Transverse colon (tissue), 4 donors: ENCODE measurements at regions not wholly inside any gene's neighbourhood (a gene's known extent, or its start where the extent isn't known, plus 50 kb on each side); places are given as distances from the start of the nearest gene placed in this dataset.

Experiments
- DNase-seq: peaks from one replicate; pipeline ENCODE4 v3.0.0-alpha.2; 2019
- H3K27ac ChIP-seq, 4 donors: fragments of 200-600 bp; sonication (generic); 2 replicates each; pipeline ENCODE4 v1.5.1; 2016 to 2018; ENCODE audit warnings: inconsistent platforms in 4 of 4
- H3K27me3 ChIP-seq: fragments of 200-600 bp; sonication (generic); 2 replicates; pipeline ENCODE4 v1.5.1; 2017; ENCODE audit warnings: inconsistent platforms
- H3K36me3 ChIP-seq, 4 donors: fragments of 200-600 bp; sonication (generic); 2 replicates each; pipeline ENCODE4 v1.5.1; 2017 to 2019; ENCODE audit warnings: inconsistent platforms in 4 of 4
- H3K4me1 ChIP-seq, 4 donors: fragments of 200-600 bp; sonication (generic); 2 replicates each; pipeline ENCODE4 v1.5.1; 2017 to 2020; ENCODE audit warnings: inconsistent platforms in 4 of 4
- H3K4me3 ChIP-seq, 4 donors: fragments of 200-600 bp; sonication (generic); 1 replicate in 1 of 4; 2 replicates in 3 of 4; pipeline versions ENCODE4 v1.5.1 to v1.6.1; 2017 to 2019; ENCODE audit warnings: inconsistent platforms in 4 of 4
- H3K9me3 ChIP-seq, 2 donors: fragments of 200-600 bp; sonication (generic); 2 replicates each; pipeline ENCODE4 v1.5.1; 2017 to 2019; ENCODE audit warnings: inconsistent platforms in 2 of 2
- EP300 ChIP-seq: sonication (generic); formaldehyde crosslinking; IDR thresholded peaks from one replicate; pipeline ENCODE4 v1.6.1; 2017; ENCODE audit warnings: antibody characterized with exemption, low read depth
- POLR2A ChIP-seq: fragments of 450-650 bp; IDR thresholded peaks from one replicate; pipeline ENCODE4 v1.6.1; 2016; ENCODE audit warnings: antibody characterized with exemption, mild to moderate bottlenecking, moderate library complexity
- POLR2AphosphoS5 ChIP-seq, 3 donors: sonication (generic); formaldehyde crosslinking; IDR thresholded peaks; one replicate each; pipeline ENCODE4 v1.6.1; 2016; ENCODE audit warnings: antibody characterized with exemption in 3 of 3
- WGBS, 2 donors: methylation state at CpG; one replicate each; pipeline ENCODE4 v1.1.5; 2018; ENCODE audit warnings: low coverage in 1 of 2; 5-methylcytosine and 5-hydroxymethylcytosine counted together
- in situ Hi-C, 4 donors: fragments of 200-750 bp; cut with MboI; loops; one replicate each; pipeline versions ENCODE4 v1.15.0 to v1.15.1; 2017; ENCODE audit warnings: low sequenced_read_pairs in 3 of 4, low pct_ligation_motif_present in 1 of 4, low pct_unique_long_range_greater_than_20kb in 1 of 4
- intact Hi-C: fragments of 100-400 bp; cut with DNase I; formaldehyde crosslinking; loops from one replicate; pipeline ENCODE4 v1.15.1; 2023; ENCODE audit warnings: low total_unique reads
- TF ChIP-seq, protein P1 (sequence below), 5 experiments: fragments of 200-600 bp in 3 of 5; fragments of 450-650 bp in 2 of 5; sonication (generic) in 3 of 5; IDR thresholded peaks; 1 replicate in 2 of 5; 2 replicates in 3 of 5; pipeline ENCODE4 v1.5.1; 2016 to 2017; ENCODE audit warnings: antibody characterized with exemption in 5 of 5, inconsistent platforms in 3 of 5, mild to moderate bottlenecking in 2 of 5, moderate library complexity in 1 of 5

DNA sequence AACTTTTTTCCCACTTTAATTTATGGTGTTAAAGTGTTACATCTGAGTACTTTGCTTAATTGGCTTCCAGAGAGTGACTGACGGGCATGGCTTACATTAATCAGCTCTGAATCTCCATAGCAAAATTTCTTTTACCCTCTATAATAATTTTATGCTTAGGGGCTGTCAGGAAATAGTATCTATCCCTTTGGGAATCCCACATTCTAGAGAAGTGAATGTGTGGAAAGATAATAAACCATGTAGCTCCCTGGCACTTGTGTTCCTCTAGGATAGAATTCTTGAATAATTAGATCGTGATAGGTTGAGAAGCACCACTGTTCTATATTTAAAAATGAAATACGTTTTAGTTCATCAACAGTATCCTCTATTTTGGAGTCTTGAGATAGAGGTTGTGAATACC lies 89.6 kb downstream of the DNAJB9 start:
- no peak for DNase-seq
- H3K36me3 ChIP-seq, result no peaks in the 10 kb centered on the region
- TF ChIP-seq EP300, result no peak
- no peak for TF ChIP-seq POLR2A
- TF ChIP-seq POLR2AphosphoS5 (IDR thresholded peaks at IDR 0.05), result no peak
- TF ChIP-seq, protein P1, sequence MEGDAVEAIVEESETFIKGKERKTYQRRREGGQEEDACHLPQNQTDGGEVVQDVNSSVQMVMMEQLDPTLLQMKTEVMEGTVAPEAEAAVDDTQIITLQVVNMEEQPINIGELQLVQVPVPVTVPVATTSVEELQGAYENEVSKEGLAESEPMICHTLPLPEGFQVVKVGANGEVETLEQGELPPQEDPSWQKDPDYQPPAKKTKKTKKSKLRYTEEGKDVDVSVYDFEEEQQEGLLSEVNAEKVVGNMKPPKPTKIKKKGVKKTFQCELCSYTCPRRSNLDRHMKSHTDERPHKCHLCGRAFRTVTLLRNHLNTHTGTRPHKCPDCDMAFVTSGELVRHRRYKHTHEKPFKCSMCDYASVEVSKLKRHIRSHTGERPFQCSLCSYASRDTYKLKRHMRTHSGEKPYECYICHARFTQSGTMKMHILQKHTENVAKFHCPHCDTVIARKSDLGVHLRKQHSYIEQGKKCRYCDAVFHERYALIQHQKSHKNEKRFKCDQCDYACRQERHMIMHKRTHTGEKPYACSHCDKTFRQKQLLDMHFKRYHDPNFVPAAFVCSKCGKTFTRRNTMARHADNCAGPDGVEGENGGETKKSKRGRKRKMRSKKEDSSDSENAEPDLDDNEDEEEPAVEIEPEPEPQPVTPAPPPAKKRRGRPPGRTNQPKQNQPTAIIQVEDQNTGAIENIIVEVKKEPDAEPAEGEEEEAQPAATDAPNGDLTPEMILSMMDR (IDR thresholded peaks at IDR 0.05), result no peak
- 57 to 61% methylated on average over 3 of the region's 3 CpGs for WGBS, 2 donors
- no peaks in the 10 kb centered on the region for H3K4me1 ChIP-seq
- intact Hi-C loops (no loop called here), in situ Hi-C loops (no loop called here)
- no peak overlapping the region for H3K4me3 ChIP-seq
- H3K27ac ChIP-seq, result no peak overlapping the region
- H3K27me3 ChIP-seq, result no peaks in the 10 kb centered on the region
- no peaks in the 10 kb centered on the region for H3K9me3 ChIP-seq

DNA sequence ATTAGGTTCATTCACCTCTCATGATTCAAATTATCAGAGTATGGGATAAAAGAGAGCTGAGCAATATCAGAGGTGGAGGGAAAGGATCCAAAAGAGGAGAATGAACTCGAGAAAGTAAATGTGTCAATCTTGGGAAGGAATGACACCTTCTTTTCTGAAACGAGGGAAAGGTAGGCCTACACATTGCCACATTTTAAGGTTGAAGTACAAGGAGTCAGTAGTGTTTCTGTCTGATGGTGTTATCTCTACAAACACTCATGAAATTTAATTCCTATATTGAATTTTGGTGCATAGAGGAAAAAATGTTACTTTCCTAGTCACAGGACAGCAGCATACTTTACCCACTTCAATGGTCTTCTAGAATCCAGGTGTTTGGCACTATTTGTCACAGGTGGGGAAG lies 90.2 kb downstream of the DNAJB9 start:
- Histone ChIP-seq H3K27me3 (no peaks in the 10 kb centered on the region), H3K27ac (no peak overlapping the region), H3K4me1 (no peaks in the 10 kb centered on the region), H3K36me3 (no peaks in the 10 kb centered on the region), H3K4me3 (no peak overlapping the region), H3K9me3 (no peaks in the 10 kb centered on the region)
- DNase-seq, result no peak
- TF ChIP-seq EP300 (no peak), POLR2A (no peak), POLR2AphosphoS5 (IDR thresholded peaks at IDR 0.05) (no peak)
- TF ChIP-seq, protein P1 (IDR thresholded peaks at IDR 0.05), result no peak
- WGBS, 2 donors, result 26 to 36% methylated on average over 2 of the region's 2 CpGs
- intact Hi-C loops (no loop called here), in situ Hi-C loops (no loop called here)

DNA sequence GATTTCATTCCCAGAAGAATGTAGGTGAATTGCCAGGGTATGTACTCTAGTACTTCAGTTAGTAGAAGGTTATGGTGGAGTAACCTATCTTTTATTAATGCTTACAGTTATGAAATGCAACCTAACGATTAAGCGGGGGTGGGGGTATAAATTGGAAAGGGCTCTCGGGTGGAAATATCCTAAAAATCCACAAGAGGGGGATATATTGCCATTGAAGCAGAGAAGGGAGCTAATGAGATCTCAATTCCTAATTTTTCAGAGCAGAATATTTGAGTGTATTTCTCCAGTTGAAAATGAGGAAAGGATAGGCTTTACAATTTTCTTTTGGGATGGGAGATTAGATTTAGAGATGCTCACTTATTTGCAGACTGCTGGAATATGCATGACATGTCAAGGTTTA lies 90.8 kb downstream of the DNAJB9 start:
- DNase-seq, result no peak
- intact Hi-C loops (no loop called here), in situ Hi-C loops (no loop called here)
- no peaks in the 10 kb centered on the region for H3K4me1 ChIP-seq
- TF ChIP-seq POLR2A, result no peak
- no peak for TF ChIP-seq EP300
- TF ChIP-seq, protein P1 (IDR thresholded peaks at IDR 0.05), result no peak
- no peak for TF ChIP-seq POLR2AphosphoS5 (IDR thresholded peaks at IDR 0.05)
- no peaks in the 10 kb centered on the region for H3K9me3 ChIP-seq
- no peak overlapping the region for H3K27ac ChIP-seq
- no peak overlapping the region for H3K4me3 ChIP-seq
- no peaks in the 10 kb centered on the region for H3K36me3 ChIP-seq
- H3K27me3 ChIP-seq, result no peaks in the 10 kb centered on the region
- WGBS, 2 donors, result 50 to 54% methylated on average over 3 of the region's 3 CpGs

DNA sequence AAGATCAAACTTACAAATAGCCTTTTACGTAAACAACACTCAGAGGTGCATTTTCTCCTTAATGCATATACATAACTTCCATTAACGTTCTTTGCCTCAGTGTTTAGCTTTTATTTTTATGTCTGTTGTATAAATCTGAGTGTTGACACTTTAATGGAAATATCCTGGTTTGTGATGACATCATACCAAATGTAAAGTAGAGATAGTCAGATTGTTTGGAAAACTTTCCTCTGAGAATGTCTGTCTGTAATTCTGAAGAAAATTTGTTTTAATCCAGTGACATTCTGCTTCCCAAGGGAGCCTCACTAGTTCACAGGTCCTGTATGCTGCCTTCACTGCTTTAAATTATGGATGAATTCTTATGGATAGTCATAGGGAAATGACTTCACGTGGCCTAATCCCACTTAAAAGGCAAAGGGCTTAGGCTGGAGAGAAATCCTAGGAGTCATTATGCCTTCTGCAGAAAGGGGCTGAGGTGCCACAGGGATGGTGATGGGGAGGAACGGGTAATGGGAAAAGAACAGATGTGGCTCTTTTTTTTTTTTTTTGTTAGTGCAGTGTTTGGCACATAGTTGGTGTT lies 93.2 kb downstream of the DNAJB9 start:
- 56 to 64% methylated on average over 4 of the region's 4 CpGs for WGBS, 2 donors
- DNase-seq, result no peak
- Histone ChIP-seq H3K27me3 (no peaks in the 10 kb centered on the region), H3K27ac (no peak overlapping the region), H3K36me3 (no peaks in the 10 kb centered on the region), H3K4me3 (no peak overlapping the region), H3K9me3 (no peaks in the 10 kb centered on the region), H3K4me1 (no peaks in the 10 kb centered on the region)
- in situ Hi-C loops, result no loop called here
- TF ChIP-seq EP300, result no peak
- no peak for TF ChIP-seq POLR2AphosphoS5 (IDR thresholded peaks at IDR 0.05)
- TF ChIP-seq, protein P1 (IDR thresholded peaks at IDR 0.05), result no peak
- TF ChIP-seq POLR2A, result no peak
- intact Hi-C loops, result no loop called here
